Brain microvascular endothelial cell (primary cell): ENCODE measurements at regions not wholly inside any gene's neighbourhood (a gene's known extent, or its start where the extent isn't known, plus 50 kb on each side); places are given as distances from the start of the nearest gene placed in this dataset.
"Not testable (repeated sequence)": the region's sequence is repeated elsewhere in the genome, so short reads cannot be mapped to it uniquely, and the experiment has no call there.

Source experiments
- DNase-seq: peaks from one replicate; pipeline ENCODE4 v3.0.0-alpha.2; 2020
- H3K27ac ChIP-seq: fragments of 250-450 bp; sonication (Bioruptor Pico); 2 replicates; pipeline ENCODE4 v1.5.1; 2020; ENCODE audit warnings: mild to moderate bottlenecking, moderate library complexity
- H3K27me3 ChIP-seq: fragments of 250-450 bp; sonication (Bioruptor Pico); replicated peaks from 2 replicates; pipeline ENCODE4 v1.5.1; 2020; ENCODE audit warnings: mild to moderate bottlenecking
- H3K36me3 ChIP-seq: fragments of 250-450 bp; sonication (Bioruptor Pico); replicated peaks from 2 replicates; pipeline ENCODE4 v1.5.1; 2020; ENCODE audit warnings: mild to moderate bottlenecking
- H3K4me3 ChIP-seq: 2 replicates; pipeline ENCODE4 v1.5.1; 2011; ENCODE audit warnings: low read depth, mild to moderate bottlenecking, control low read depth, low read length, moderate library complexity
- CTCF ChIP-seq: IDR thresholded peaks from 2 replicates; pipeline ENCODE4 v1.5.1; 2011; ENCODE audit warnings: low read depth, mild to moderate bottlenecking, moderate library complexity, low read length, control low read depth, inconsistent platforms; ENCODE audit errors: missing control alignments
- in situ Hi-C: cut with HindIII; loops from 2 replicates; pipeline ENCODE4 v1.10.0; 2017; ENCODE audit warnings: low sequenced_read_pairs, low pct_ligation_motif_present

- no peak for DNase-seq
- TF ChIP-seq CTCF, result no peak
- no peaks in the 10 kb centered on the region for H3K36me3 ChIP-seq
- in situ Hi-C loops, result no loop called here
- H3K27me3 ChIP-seq, result no peaks in the 10 kb centered on the region
- H3K27ac ChIP-seq, result no peak overlapping the region
- no peak overlapping the region for H3K4me3 ChIP-seq
These were observed 76.5 kb upstream of the GNG12 start for GRCh38 chr1:67909776-67910175.

GRCh38 chr1:67908250-67908936, 75.1 kb upstream of the GNG12 start:
- H3K36me3 ChIP-seq, result no peaks in the 10 kb centered on the region
- no peak for DNase-seq
- no peak overlapping the region for H3K27ac ChIP-seq
- TF ChIP-seq CTCF, result no peak
- in situ Hi-C loops, result no loop called here
- no peak overlapping the region for H3K4me3 ChIP-seq
- no peaks in the 10 kb centered on the region for H3K27me3 ChIP-seq

- H3K27me3 ChIP-seq, in situ Hi-C loops, DNase-seq, H3K36me3 ChIP-seq, H3K4me3 ChIP-seq, H3K27ac ChIP-seq: not testable (repeated sequence)
These were observed 74.2 kb upstream of the GNG12 start for GRCh38 chr1:67907467-67907866.

- H3K4me3 ChIP-seq, H3K36me3 ChIP-seq, H3K27ac ChIP-seq, DNase-seq, H3K27me3 ChIP-seq, in situ Hi-C loops: not testable (repeated sequence)
These were observed 72.7 kb upstream of the GNG12 start for GRCh38 chr1:67906015-67906414.

- H3K4me3 ChIP-seq, in situ Hi-C loops, DNase-seq, H3K27ac ChIP-seq, H3K36me3 ChIP-seq, H3K27me3 ChIP-seq: not testable (repeated sequence)
These were observed 69.4 kb upstream of the GNG12 start for GRCh38 chr1:67902546-67903223.

GRCh38 chr1:67898033-67898726, 64.9 kb upstream of the GNG12 start:
- peak; percentile 84 for DNase-seq
- Histone ChIP-seq H3K36me3 (no peaks in the 10 kb centered on the region), H3K4me3 (no peak overlapping the region), H3K27ac (peak overlapping the region; percentile 96), H3K27me3 (no peaks in the 10 kb centered on the region)
- TF ChIP-seq CTCF, result no peak
- in situ Hi-C loops, result no loop called here

- peak; percentile 84 for DNase-seq
- no peak for TF ChIP-seq CTCF
- in situ Hi-C loops, result no loop called here
These were observed 64.1 kb upstream of the GNG12 start for GRCh38 chr1:67897270-67897949.

More at GRCh38 chr1:67897270-67897949, 64.1 kb upstream of the GNG12 start:
- no peaks in the 10 kb centered on the region for H3K36me3 ChIP-seq
- no peaks in the 10 kb centered on the region for H3K27me3 ChIP-seq
- H3K4me3 ChIP-seq, result no peak overlapping the region
- peak overlapping the region; percentile 96 for H3K27ac ChIP-seq
